ENCODE measurements at regions not wholly inside any gene's neighbourhood (a gene's known extent, or its start where the extent isn't known, plus 50 kb on each side); places are given as distances from the start of the nearest gene placed in this dataset.
"Not testable (repeated sequence)": the region's sequence is repeated elsewhere in the genome, so short reads cannot be mapped to it uniquely, and the experiment has no call there.

- DNase-seq = no peak
Observed at GRCh38 chr5:101917166-101917565, 378.9 kb downstream of the SLCO4C1 start.

GRCh38 chr5:101915554-101915953 is 380.5 kb downstream of the SLCO4C1 start:
- DNase-seq = no peak

GRCh38 chr5:101904736-101905135 is 391.3 kb downstream of the SLCO4C1 start:
- no peak for DNase-seq

GRCh38 chr5:101897914-101898313 is 398.2 kb downstream of the SLCO4C1 start:
- DNase-seq = no peak

- no peak for DNase-seq
Observed at GRCh38 chr5:101894985-101895384, 401.1 kb downstream of the SLCO4C1 start.

- DNase-seq = no peak
Observed at GRCh38 chr5:101878190-101878589, 417.9 kb downstream of the SLCO4C1 start.

- no peak for DNase-seq
Observed at GRCh38 chr5:101877451-101877850, 418.6 kb downstream of the SLCO4C1 start.

GRCh38 chr5:101866473-101866872 is 429.6 kb downstream of the SLCO4C1 start:
- DNase-seq = no peak

GRCh38 chr5:101860563-101860962 is 435.5 kb downstream of the SLCO4C1 start:
- DNase-seq = no peak

GRCh38 chr5:101860145-101860544 is 435.9 kb downstream of the SLCO4C1 start:
- DNase-seq = no peak

GRCh38 chr5:101846496-101846895 is 449.6 kb downstream of the SLCO4C1 start:
- no peak for DNase-seq

GRCh38 chr5:101843055-101843454 is 453.0 kb downstream of the SLCO4C1 start:
- no peak for DNase-seq

GRCh38 chr5:101838435-101838834 is 457.6 kb downstream of the SLCO4C1 start:
- no peak for DNase-seq

DNA sequence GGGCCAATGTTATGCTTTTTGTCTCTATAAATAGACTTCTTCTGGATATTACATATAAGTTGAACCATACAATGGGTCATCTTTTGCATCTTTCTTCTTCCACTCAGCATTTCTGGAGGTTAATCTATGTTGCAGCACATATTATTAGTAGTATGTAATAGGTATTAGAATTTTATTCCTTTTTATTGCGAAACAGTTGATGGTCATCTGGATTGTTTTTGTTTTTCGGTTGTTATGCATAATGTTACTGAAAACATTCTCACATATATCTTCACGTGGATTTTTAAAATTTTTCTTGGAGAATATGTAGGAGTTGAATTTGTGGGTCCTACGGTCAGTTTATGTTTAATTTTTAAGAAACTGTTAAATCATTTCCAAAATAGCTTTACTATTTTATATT is 466.8 kb downstream of the SLCO4C1 start:
- DNase-seq = no peak

DNA sequence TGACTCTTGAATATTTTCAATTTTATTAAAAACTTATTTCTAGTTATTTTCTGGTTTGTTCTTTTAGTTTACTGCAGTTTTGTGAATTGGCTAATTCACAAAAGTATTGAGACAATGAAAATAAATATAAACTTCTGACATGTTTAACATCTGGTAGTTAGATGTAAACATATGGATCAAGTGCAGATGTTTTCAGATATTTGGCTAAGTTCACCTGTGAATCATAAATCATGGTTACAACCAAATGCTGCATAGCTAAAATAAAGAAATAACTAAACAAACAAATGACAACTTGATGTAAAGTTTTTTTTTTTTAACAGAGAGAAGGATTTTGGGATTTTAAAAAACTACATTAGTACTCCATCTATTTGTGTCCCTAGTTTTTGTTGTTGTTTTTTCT is 484.6 kb downstream of the SLCO4C1 start:
- no peak for DNase-seq

GRCh38 chr5:101806410-101806809 is 489.7 kb downstream of the SLCO4C1 start:
- no peak for DNase-seq

DNA sequence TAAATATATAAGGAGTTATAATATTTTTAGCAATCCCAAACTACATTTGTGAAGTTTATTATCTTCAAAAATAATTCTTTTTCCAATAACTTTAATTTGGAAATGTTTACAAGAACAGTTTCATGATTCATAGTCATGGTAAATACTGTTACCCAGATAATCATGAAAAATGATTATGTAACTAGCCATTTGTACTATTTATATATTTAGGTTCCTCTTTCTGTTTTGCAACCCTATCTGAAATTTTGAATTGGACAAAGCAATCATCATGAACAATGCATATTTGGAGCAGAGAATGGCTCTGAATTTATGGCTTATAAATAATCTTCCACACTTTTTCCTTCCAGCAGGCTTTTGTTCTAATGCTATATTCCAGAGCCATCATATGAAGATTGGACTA is 499.7 kb downstream of the SLCO4C1 start:
- no peak for DNase-seq

DNA sequence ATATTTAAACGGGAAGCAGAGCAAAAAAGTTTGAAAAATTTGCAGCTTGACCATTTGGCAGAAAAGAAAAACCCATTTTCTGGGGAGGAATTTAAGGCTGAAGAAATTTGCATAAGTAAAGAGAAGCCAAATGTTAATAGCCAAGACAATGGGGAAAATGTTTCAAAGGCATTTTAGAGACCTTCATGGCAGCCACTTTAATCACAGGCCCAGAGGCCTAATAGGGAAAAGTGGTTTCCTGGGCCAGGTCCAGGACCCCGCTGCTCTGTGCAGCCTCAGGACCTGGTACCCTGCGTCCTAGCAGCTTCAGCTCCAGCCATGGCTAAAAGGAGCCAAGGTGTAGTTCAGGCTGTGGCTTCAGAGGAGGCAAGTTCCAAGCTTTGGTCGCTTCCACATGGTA is 507.3 kb downstream of the SLCO4C1 start:
- DNase-seq = no peak

DNA sequence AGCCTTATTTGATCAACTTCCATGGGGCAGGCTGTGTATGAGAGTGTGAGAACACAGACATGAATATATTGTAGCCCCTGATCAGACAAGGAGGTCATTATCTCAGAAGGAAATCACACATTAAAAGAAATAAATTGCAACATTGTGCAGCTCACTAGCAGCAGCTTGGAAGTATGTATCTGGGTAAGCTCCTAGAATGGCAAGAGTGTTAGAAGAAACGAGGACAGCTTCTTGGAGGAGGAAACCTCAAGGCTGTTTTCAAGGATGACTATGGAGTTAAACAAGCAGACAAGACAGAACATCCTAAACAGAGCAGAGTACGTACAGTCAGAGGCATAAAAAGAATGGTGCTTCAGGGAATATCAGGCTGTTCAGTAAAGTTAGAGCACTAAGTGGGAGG is 511.0 kb downstream of the SLCO4C1 start:
- DNase-seq = no peak

GRCh38 chr5:101783241-101784013 is 512.7 kb downstream of the SLCO4C1 start:
- no peak for DNase-seq

DNA sequence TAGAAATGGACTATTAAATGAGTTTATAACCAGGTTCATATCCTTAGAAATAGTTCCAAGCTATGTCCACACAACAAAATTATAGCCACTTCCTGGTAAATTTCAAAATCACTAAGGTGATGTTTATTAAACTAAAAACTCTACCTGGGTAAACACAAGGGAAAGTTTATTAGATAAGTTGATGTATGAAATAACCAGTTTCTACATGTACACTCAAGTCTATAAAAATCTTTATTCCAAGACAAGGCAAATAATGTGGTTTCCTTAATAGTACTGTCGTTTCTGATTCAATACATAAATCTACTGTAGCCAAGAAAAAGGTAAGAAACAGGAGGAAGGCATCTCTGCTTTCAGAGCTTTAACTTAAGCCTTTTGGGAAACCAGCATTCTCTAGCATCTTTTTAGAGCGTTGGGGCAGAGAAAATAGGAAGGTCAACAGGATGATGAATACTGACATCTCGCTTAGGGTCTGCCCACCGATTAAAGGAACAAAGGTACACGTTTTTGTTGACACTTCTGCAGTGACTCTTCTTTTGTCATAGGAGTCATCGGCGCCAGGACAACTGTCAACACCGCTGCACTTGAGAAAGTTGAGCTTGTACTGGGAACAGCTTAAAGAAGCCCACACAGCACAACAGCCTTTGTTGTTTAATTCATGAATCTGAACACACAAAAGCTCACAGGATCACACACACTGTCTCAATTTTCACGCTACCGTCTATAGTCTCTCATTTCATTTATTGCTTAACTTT is 513.6 kb downstream of the SLCO4C1 start:
- DNase-seq = no peak

DNA sequence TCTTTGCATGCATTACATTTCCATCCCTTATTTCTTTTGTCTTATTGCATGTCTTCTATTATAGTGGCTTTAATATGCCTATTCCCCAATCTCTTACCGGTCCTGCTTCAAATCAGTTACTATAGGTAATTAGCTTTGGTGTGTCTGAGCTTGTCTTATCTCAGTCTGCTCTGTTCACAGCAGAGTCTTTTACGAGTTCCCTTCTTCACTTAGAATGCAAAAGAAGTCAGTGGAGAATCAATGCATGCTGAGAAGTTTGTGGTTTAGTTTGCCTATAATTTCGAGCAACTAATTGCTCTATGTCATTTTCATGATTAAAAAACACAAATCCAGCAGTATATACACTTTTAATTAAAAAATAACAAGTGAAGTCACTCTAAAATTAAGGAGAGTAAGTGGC is 545.0 kb downstream of the SLCO4C1 start:
- no peak for DNase-seq

DNA sequence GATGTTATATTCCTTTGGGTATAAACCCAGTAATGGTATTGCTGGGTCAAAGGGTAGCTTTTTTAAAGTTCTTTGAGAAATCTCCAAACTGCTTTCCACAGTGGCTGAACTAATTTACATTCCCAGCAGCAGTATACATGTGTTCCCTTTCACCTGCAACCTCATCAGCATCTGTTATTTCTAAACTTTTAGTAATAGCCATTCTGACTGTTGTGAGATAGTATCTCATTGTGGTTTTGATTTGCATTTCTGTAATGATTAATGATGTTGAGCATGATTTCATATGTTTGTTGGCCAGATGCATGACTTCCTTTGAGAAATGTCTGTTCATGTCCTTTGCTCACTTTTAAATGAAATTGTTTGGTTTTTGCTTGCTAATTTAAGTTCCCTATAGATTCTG is 553.1 kb downstream of the SLCO4C1 start:
- DNase-seq = not testable (repeated sequence)

DNA sequence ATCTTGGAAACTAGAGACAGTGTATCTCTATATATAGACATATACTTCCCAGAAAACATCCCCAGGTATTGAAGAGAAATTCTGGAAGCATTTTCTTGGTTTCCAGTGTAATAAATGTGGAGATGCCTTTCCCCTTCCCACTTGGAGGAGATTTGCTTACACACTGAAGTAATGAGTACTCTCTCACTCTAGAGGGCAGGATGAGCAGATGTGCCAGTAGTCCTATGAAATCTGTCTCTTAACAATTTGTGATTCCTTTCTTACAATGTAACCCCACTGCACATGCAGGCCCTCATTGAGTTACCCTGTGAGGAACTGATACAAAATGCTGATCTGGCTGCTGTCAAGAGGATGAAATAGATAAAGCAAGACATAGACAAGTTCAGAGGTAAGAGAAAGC is 567.2 kb downstream of the SLCO4C1 start:
- no peak for DNase-seq
